Mucosa of gallbladder (tissue), 1 donor: ENCODE measurements at regions not wholly inside any gene's neighbourhood (a gene's known extent, or its start where the extent isn't known, plus 50 kb on each side); places are given as distances from the start of the nearest gene placed in this dataset.
"Not testable (repeated sequence)": the region's sequence is repeated elsewhere in the genome, so short reads cannot be mapped to it uniquely, and the experiment has no call there.

ENCODE experiments used
- DNase-seq: peaks from one replicate; pipeline ENCODE4 v3.0.0-alpha.2; 2020; ENCODE audit warnings: low spot score
- donor health status: DM: no; HTN: no; CAD: no.

GRCh38 chr9:86575825-86576525 is 221.8 kb upstream of the TUT7 start:
- DNase-seq = no peak

- no peak for DNase-seq
Measured at GRCh38 chr9:86575137-86575536, 220.9 kb upstream of the TUT7 start.

GRCh38 chr9:86573886-86574285 is 219.7 kb upstream of the TUT7 start:
- DNase-seq = no peak

- DNase-seq = no peak
Measured at GRCh38 chr9:86572904-86573303, 218.7 kb upstream of the TUT7 start.

- not testable (repeated sequence) for DNase-seq
Measured at GRCh38 chr9:86565603-86566002, 211.4 kb upstream of the TUT7 start.

- no peak for DNase-seq
Measured at GRCh38 chr9:86563936-86564335, 209.7 kb upstream of the TUT7 start.

GRCh38 chr9:86563350-86563749 is 209.1 kb upstream of the TUT7 start:
- no peak for DNase-seq

GRCh38 chr9:86562691-86563090 is 208.5 kb upstream of the TUT7 start:
- DNase-seq = no peak

- DNase-seq = no peak
Measured at GRCh38 chr9:86557918-86558317, 203.7 kb upstream of the TUT7 start.

- DNase-seq = no peak
Measured at GRCh38 chr9:86557063-86557766, 203.0 kb upstream of the TUT7 start.

GRCh38 chr9:86555661-86556060 is 201.5 kb upstream of the TUT7 start:
- DNase-seq = no peak

GRCh38 chr9:86550401-86550800 is 196.2 kb upstream of the TUT7 start:
- DNase-seq = no peak

- no peak for DNase-seq
Measured at GRCh38 chr9:86549920-86550319, 195.7 kb upstream of the TUT7 start.

GRCh38 chr9:86549401-86549811 is 195.2 kb upstream of the TUT7 start:
- DNase-seq = no peak

- DNase-seq = no peak
Measured at GRCh38 chr9:86548220-86548619, 194.0 kb upstream of the TUT7 start.

- no peak for DNase-seq
Measured at GRCh38 chr9:86547571-86547970, 193.4 kb upstream of the TUT7 start.

- DNase-seq = no peak
Measured at GRCh38 chr9:86546712-86547111, 192.5 kb upstream of the TUT7 start.

- no peak for DNase-seq
Measured at GRCh38 chr9:86545090-86545489, 190.9 kb upstream of the TUT7 start.

- DNase-seq = no peak
Measured at GRCh38 chr9:86541014-86541570, 186.9 kb upstream of the TUT7 start.

- DNase-seq = no peak
Measured at GRCh38 chr9:86535406-86535915, 181.3 kb upstream of the TUT7 start.

GRCh38 chr9:86534572-86535258 is 180.5 kb upstream of the TUT7 start:
- no peak for DNase-seq

GRCh38 chr9:86531971-86532640 is 177.9 kb upstream of the TUT7 start:
- DNase-seq = no peak
